Sigmoid colon (tissue), 4 donors: ENCODE measurements at regions not wholly inside any gene's neighbourhood (a gene's known extent, or its start where the extent isn't known, plus 50 kb on each side); places are given as distances from the start of the nearest gene placed in this dataset.

Source experiments
- CTCF ChIP-seq, 4 experiments: fragments of 450-650 bp in 3 of 4; fragments of 200-600 bp in 1 of 4; IDR thresholded peaks; one replicate each; pipeline ENCODE4 v1.5.1; 2016 to 2019; ENCODE audit warnings: antibody characterized with exemption in 4 of 4, mild to moderate bottlenecking in 3 of 4, moderate library complexity in 2 of 4
- EP300 ChIP-seq, 4 donors: sonication (generic); formaldehyde crosslinking; IDR thresholded peaks; one replicate each; pipeline ENCODE4 v1.6.1; 2017; ENCODE audit warnings: antibody characterized with exemption in 4 of 4
- POLR2A ChIP-seq, 2 donors: fragments of 450-650 bp; IDR thresholded peaks; one replicate each; pipeline ENCODE4 v1.6.1; 2016; ENCODE audit warnings: antibody characterized with exemption in 2 of 2, mild to moderate bottlenecking in 2 of 2, moderate library complexity in 2 of 2
- POLR2AphosphoS5 ChIP-seq, 4 donors: sonication (generic); formaldehyde crosslinking; IDR thresholded peaks; one replicate each; pipeline ENCODE4 v1.6.1; 2017; ENCODE audit warnings: antibody characterized with exemption in 4 of 4

- no peak for TF ChIP-seq CTCF (IDR thresholded peaks at IDR 0.05)
- TF ChIP-seq POLR2AphosphoS5 (IDR thresholded peaks at IDR 0.05), result peak in 2 of 4 donors; percentile 39 to 50
- no peak for TF ChIP-seq POLR2A (IDR thresholded peaks at IDR 0.05)
- TF ChIP-seq EP300 (IDR thresholded peaks at IDR 0.05), result no peak
Measured at GRCh38 chr6:81561731-81562130, 190.8 kb downstream of the TENT5A start.
